ENCODE measurements at regions not wholly inside any gene's neighbourhood (a gene's known extent, or its start where the extent isn't known, plus 50 kb on each side); places are given as distances from the start of the nearest gene placed in this dataset.
A peak's percentile ranks its signal among the peaks of the same experiment; 100 is the strongest.
"Not testable (repeated sequence)": the region's sequence is repeated elsewhere in the genome, so short reads cannot be mapped to it uniquely, and the experiment has no call there.

GRCh38 chr15:37397266-37398022 is 297.1 kb upstream of the MEIS2 start:
- DNase-seq (ENCODE audit: low read depth): no peak
- H3K4me3 ChIP-seq (ENCODE audit: low read depth, low read length): no peak overlapping the region
- in situ Hi-C loops (cut with HindIII; ENCODE audit: low sequenced_read_pairs): no loop called here

DNA sequence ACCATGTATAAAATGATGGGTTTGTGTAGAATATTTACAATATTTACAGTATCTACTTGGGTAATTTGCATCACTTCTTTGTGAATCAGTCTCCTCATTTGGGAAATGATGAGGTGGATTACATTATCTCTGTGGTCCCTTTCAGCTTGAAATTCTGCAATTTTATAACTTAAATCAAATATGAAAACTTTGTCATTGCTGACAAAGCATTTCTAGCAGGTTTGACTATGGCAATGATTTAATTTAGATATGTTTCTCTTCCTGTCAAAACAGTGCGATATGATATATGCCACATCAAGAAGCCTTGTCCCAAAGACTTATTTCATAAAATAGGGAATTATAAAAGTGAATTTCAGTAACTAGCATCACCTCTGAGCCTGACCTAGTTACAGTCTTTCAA is 315.8 kb upstream of the MEIS2 start:
- H3K4me3 ChIP-seq (ENCODE audit: low read depth, low read length): no peak overlapping the region
- in situ Hi-C loops (cut with HindIII; ENCODE audit: low sequenced_read_pairs): no loop called here
- no peak for DNase-seq (ENCODE audit: low read depth)
- TF ChIP-seq, protein P1, sequence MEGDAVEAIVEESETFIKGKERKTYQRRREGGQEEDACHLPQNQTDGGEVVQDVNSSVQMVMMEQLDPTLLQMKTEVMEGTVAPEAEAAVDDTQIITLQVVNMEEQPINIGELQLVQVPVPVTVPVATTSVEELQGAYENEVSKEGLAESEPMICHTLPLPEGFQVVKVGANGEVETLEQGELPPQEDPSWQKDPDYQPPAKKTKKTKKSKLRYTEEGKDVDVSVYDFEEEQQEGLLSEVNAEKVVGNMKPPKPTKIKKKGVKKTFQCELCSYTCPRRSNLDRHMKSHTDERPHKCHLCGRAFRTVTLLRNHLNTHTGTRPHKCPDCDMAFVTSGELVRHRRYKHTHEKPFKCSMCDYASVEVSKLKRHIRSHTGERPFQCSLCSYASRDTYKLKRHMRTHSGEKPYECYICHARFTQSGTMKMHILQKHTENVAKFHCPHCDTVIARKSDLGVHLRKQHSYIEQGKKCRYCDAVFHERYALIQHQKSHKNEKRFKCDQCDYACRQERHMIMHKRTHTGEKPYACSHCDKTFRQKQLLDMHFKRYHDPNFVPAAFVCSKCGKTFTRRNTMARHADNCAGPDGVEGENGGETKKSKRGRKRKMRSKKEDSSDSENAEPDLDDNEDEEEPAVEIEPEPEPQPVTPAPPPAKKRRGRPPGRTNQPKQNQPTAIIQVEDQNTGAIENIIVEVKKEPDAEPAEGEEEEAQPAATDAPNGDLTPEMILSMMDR (IDR thresholded peaks at IDR 0.05; ENCODE audit: low read depth, low read length, missing control alignments): no peak

More at GRCh38 chr15:37397266-37398022, 297.1 kb upstream of the MEIS2 start:
- TF ChIP-seq, protein P1 (IDR thresholded peaks at IDR 0.05; ENCODE audit: low read depth, low read length, missing control alignments): no peak

- no peak overlapping the region for H3K4me3 ChIP-seq (ENCODE audit: low read depth, low read length)
- TF ChIP-seq, protein P1 (IDR thresholded peaks at IDR 0.05; ENCODE audit: low read depth, low read length, missing control alignments): no peak
- in situ Hi-C loops (cut with HindIII; ENCODE audit: low sequenced_read_pairs): no loop called here
- peak; percentile 45 for DNase-seq (ENCODE audit: low read depth)
Measured at GRCh38 chr15:37425541-37425940, 325.2 kb upstream of the MEIS2 start.

GRCh38 chr15:37427393-37427792 is 327.0 kb upstream of the MEIS2 start:
- DNase-seq (ENCODE audit: low read depth); in situ Hi-C loops (cut with HindIII; ENCODE audit: low sequenced_read_pairs): not testable (repeated sequence)

GRCh38 chr15:37446921-37447320 is 346.6 kb upstream of the MEIS2 start:
- TF ChIP-seq, protein P1 (IDR thresholded peaks at IDR 0.05; ENCODE audit: low read depth, low read length, missing control alignments): no peak
- in situ Hi-C loops (cut with HindIII; ENCODE audit: low sequenced_read_pairs): no loop called here
- no peak overlapping the region for H3K4me3 ChIP-seq (ENCODE audit: low read depth, low read length)

More at GRCh38 chr15:37427393-37427792, 327.0 kb upstream of the MEIS2 start:
- not testable (repeated sequence) for H3K4me3 ChIP-seq (ENCODE audit: low read depth, low read length)

DNA sequence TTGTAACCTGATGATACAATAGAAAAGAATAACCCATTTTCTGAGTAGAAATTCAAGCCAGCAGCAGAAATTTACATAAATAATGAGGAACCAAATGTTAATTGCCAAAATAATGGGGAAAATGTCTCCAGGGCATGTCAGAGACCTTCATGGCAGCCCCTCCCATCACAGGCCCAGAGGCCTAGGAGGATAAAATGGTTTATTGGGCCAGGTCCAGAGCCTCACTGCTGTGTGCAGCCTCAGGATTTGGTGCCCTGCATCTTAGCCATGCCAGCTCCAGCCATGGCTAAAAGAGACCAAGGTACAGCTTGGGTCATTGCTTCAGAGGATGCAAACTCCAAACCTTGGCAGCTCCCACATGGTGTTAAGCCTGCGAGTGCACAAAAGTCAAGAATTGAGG is 352.1 kb upstream of the MEIS2 start:
- H3K4me3 ChIP-seq (ENCODE audit: low read depth, low read length): no peak overlapping the region
- in situ Hi-C loops (cut with HindIII; ENCODE audit: low sequenced_read_pairs): no loop called here
- no peak for DNase-seq (ENCODE audit: low read depth)
- TF ChIP-seq, protein P1 (IDR thresholded peaks at IDR 0.05; ENCODE audit: low read depth, low read length, missing control alignments): no peak

More at GRCh38 chr15:37446921-37447320, 346.6 kb upstream of the MEIS2 start:
- no peak for DNase-seq (ENCODE audit: low read depth)

DNA sequence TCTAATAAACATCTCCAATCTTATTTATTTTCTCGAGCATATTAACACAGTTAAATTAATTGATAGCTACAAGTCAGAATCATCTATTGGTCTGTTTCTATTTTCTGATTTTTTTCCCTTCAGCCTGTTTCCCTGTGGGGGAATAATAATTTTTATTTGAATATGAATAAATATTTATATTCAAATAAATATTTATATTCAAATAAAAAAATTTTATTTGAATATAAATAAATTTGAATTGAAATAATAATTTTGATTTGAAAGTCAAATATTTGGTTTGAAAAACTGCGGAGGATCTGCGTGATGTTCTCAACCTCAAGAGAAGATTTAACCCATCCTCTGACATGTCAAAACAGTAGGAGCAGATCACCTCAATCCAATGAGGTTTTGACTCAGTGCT is 380.1 kb upstream of the MEIS2 start:
- DNase-seq (ENCODE audit: low read depth): no peak
- H3K4me3 ChIP-seq (ENCODE audit: low read depth, low read length): no peak overlapping the region
- in situ Hi-C loops (cut with HindIII; ENCODE audit: low sequenced_read_pairs): no loop called here
- TF ChIP-seq, protein P1 (IDR thresholded peaks at IDR 0.05; ENCODE audit: low read depth, low read length, missing control alignments): no peak
